ENCODE measurements at regions not wholly inside any gene's neighbourhood (a gene's known extent, or its start where the extent isn't known, plus 50 kb on each side); places are given as distances from the start of the nearest gene placed in this dataset.

DNA sequence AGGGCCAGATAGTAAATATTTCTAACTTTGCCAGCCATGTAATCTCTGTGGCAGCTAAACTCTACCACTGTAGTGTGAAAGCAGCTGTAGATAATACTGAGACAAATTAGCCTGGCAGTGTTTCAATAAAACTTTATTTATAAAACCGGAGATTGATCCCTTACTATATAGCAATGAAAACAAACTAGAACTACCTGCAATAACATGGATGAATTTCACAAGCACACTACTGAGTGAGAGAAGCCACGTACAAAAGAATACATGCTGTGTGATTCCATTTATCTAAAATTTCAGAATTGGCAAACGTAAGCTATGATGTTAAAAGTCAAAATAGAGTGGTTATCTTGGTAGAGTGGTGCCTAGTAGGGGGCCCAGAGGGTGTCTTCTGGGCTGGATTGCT, 198.7 kb upstream of the SGK1 start:
- no peak overlapping the region for H3K4ac ChIP-seq (replicated peaks; ENCODE audit: insufficient read length, low read depth, low read length)
- no peaks in the 10 kb centered on the region for H4K20me1 ChIP-seq (replicated peaks in 1 of 2; ENCODE audit: control insufficient read depth in 1 of 2, insufficient read depth in 2 of 2, low read length in 2 of 2)
- H3K9me3 ChIP-seq (ENCODE audit: insufficient read depth in 2 of 2, low read depth in 1 of 2, low read length in 1 of 2): no peaks in the 10 kb centered on the region
- peak overlapping the region in 1 of 2 experiments; percentile 56; a peak in 1 of 4 replicates for H3K4me2 ChIP-seq (ENCODE audit: insufficient read depth in 1 of 2, low read depth in 2 of 2, low read length in 2 of 2)
- no peak overlapping the region for H3K14ac ChIP-seq (ENCODE audit: insufficient read length)
- H4K8ac ChIP-seq (ENCODE audit: extremely low read depth, insufficient read depth, low read length): no peak overlapping the region
- H2BK120ac ChIP-seq (replicated peaks; ENCODE audit: low read depth, low read length): no peak overlapping the region
- no peaks in the 10 kb centered on the region for H3K23me2 ChIP-seq (ENCODE audit: low read depth, low read length)
- no peak overlapping the region for H2AFZ ChIP-seq (ENCODE audit: low read length)
- H3K4me3 ChIP-seq (ENCODE audit: extremely low read depth in 1 of 4, insufficient read depth in 2 of 4, low read depth in 3 of 4, low read length in 4 of 4): no peak overlapping the region
- WGBS, 2 experiments (ENCODE audit: extremely low coverage in 1 of 2, insufficient coverage in 1 of 2, insufficient read length in 1 of 2, insufficient replicate concordance in 2 of 2, low coverage in 1 of 2, low lambda C conversion rate in 2 of 2, missing lambda C conversion rate in 1 of 2): 84% methylated on average over 3 of the region's 3 CpGs; no CpG with 5 or more reads in 1 of the 2 experiments
- DNase-seq (ENCODE audit: low read depth in 1 of 2, low spot score in 2 of 2) (no peak), FAIRE-seq (no peak)
- H2BK20ac ChIP-seq (ENCODE audit: low read length): no peak overlapping the region
- H3K23ac ChIP-seq (ENCODE audit: insufficient read length): no peak overlapping the region
- TF ChIP-seq ZNF274 (IDR thresholded peaks at IDR 0.05; ENCODE audit: borderline replicate concordance, extremely low read depth, low read length): no peak
- no peak for TF ChIP-seq PHF8 (conservative IDR thresholded peaks at IDR 0.05; ENCODE audit: low read depth, low read length)
- TF ChIP-seq HDAC2 (IDR thresholded peaks at IDR 0.05; ENCODE audit: borderline replicate concordance in 1 of 2, low read depth in 2 of 2, low read length in 2 of 2): no peak
- no peak for TF ChIP-seq TAF1 (IDR thresholded peaks at IDR 0.05; ENCODE audit: low read depth, low read length)
- no peak overlapping the region for H3K18ac ChIP-seq (ENCODE audit: extremely low read depth, low read length)
- H3K79me2 ChIP-seq (ENCODE audit: control insufficient read depth in 1 of 2, insufficient read depth in 2 of 2, low read length in 2 of 2): no peaks in the 10 kb centered on the region
- H3K27ac ChIP-seq (ENCODE audit: low read depth, low read length): no peak overlapping the region
- H4K5ac ChIP-seq (ENCODE audit: insufficient read length, low read depth, low read length): no peak overlapping the region
- H2BK15ac ChIP-seq (ENCODE audit: low read length): no peak overlapping the region
- H3K27me3 ChIP-seq (replicated peaks in 1 of 4; ENCODE audit: control insufficient read depth in 3 of 4, extremely low read depth in 1 of 4, insufficient read depth in 3 of 4, low read length in 3 of 4): no peaks in the 10 kb centered on the region
- ChIA-PET CTCF (ENCODE audit: partially characterized antibody) (interaction anchor here (0.9 to 1.5 kb wide), 4 partner anchors 9 to 124 kb away, joined by 3 to 6 read pairs (median 4); no protein-coding TSS in a partner anchor), POLR2A (ENCODE audit: partially characterized antibody) (no interaction called here)
- H2BK5ac ChIP-seq (ENCODE audit: low read depth, low read length): no peak overlapping the region
- no peaks in the 10 kb centered on the region for H3K79me1 ChIP-seq (ENCODE audit: low read depth, low read length)
- peaks cover 0 to 5% (median 3%) of the 10 kb centered on the region in 4 experiments; a peak in 4 of 7 replicates for H3K4me1 ChIP-seq (replicated peaks in 1 of 4; ENCODE audit: control insufficient read depth in 3 of 4, insufficient read depth in 4 of 4, low read length in 3 of 4)
- H3K36me3 ChIP-seq (ENCODE audit: control insufficient read depth in 2 of 4, insufficient read depth in 4 of 4, low read length in 3 of 4): no peaks in the 10 kb centered on the region
- H2BK12ac ChIP-seq (ENCODE audit: low read depth, low read length): no peak overlapping the region
- no peak overlapping the region for H4K91ac ChIP-seq (replicated peaks; ENCODE audit: insufficient read length, low read length)
- no peak overlapping the region for H3K9ac ChIP-seq (replicated peaks in 1 of 4; ENCODE audit: extremely low read depth in 1 of 4, low read depth in 3 of 4, low read length in 3 of 4)
- no peak overlapping the region for H2AK5ac ChIP-seq (ENCODE audit: low read depth, low read length)
- H3K56ac ChIP-seq (replicated peaks; ENCODE audit: insufficient read length, low read depth, low read length): no peak overlapping the region
